Esophagus squamous epithelium (tissue), 4 donors: ENCODE measurements at regions not wholly inside any gene's neighbourhood (a gene's known extent, or its start where the extent isn't known, plus 50 kb on each side); places are given as distances from the start of the nearest gene placed in this dataset.

Experiments used
- CTCF ChIP-seq, 6 experiments: fragments of 450-650 bp in 4 of 6; fragments of 200-600 bp in 2 of 6; sonication (generic) in 2 of 6; IDR thresholded peaks; one replicate each; pipeline ENCODE4 v1.5.1; 2016 to 2019; ENCODE audit warnings: antibody characterized with exemption in 6 of 6, mild to moderate bottlenecking in 4 of 6, moderate library complexity in 4 of 6
- POLR2A ChIP-seq, 4 donors: fragments of 450-650 bp; IDR thresholded peaks; one replicate each; pipeline ENCODE4 v1.6.1; 2017; ENCODE audit warnings: antibody characterized with exemption in 4 of 4, mild to moderate bottlenecking in 4 of 4, moderate library complexity in 3 of 4

GRCh38 chr4:23942471-23942870, 52.6 kb upstream of the PPARGC1A start:
- TF ChIP-seq CTCF (IDR thresholded peaks at IDR 0.05) (no peak), POLR2A (IDR thresholded peaks at IDR 0.05) (no peak)
